K562 (cell line): ENCODE measurements at regions not wholly inside any gene's neighbourhood (a gene's known extent, or its start where the extent isn't known, plus 50 kb on each side); places are given as distances from the start of the nearest gene placed in this dataset.

Experiments
- ARID4B ChIP-seq: sonication (generic); formaldehyde crosslinking; IDR thresholded peaks from 2 replicates; pipeline ENCODE4 v1.8.0; 2022; ENCODE audit warnings: mild to moderate bottlenecking, missing genetic modification reagents
- ATF1 ChIP-seq, 2 experiments: fragments of 450-650 bp in 1 of 2; IDR thresholded peaks; 2 replicates each; pipeline ENCODE4 v1.6.1; 2016; ENCODE audit warnings: missing compliant biosample characterization in 1 of 2, missing genetic modification characterization in 1 of 2
- ELF1 ChIP-seq: fragments of 200-800 bp; sonication (Bioruptor generic); IDR thresholded peaks from 2 replicates; pipeline ENCODE4 v1.6.1; 2016; ENCODE audit warnings: missing genetic modification characterization, missing compliant biosample characterization
- ERF ChIP-seq: fragments of 450-650 bp; formaldehyde crosslinking; IDR thresholded peaks from 2 replicates; pipeline ENCODE4 v1.4.0; 2020; ENCODE audit warnings: mild to moderate bottlenecking, mixed read lengths
- MEF2A ChIP-seq: IDR thresholded peaks from 2 replicates; pipeline ENCODE4 v1.6.1; 2011; ENCODE audit warnings: low read depth, mild to moderate bottlenecking, low read length, moderate library complexity; ENCODE audit not compliant: control insufficient read depth
- NRF1 ChIP-seq, 2 experiments: fragments of 450-650 bp; IDR thresholded peaks in 1 of 2; conservative IDR thresholded peaks in 1 of 2; 2 replicates each; pipeline ENCODE4 v1.6.1; 2014; ENCODE audit warnings: mild to moderate bottlenecking in 2 of 2
- RNF2 ChIP-seq: sonication (generic); IDR thresholded peaks from 2 replicates; pipeline ENCODE4 v1.6.1; 2016
- SETDB1 ChIP-seq: IDR thresholded peaks from one replicate; pipeline ENCODE4 v1.6.1; 2012; ENCODE audit warnings: low read length, control low read depth, inconsistent platforms
- STAG1 ChIP-seq: sonication (generic); formaldehyde crosslinking; IDR thresholded peaks from 2 replicates; pipeline ENCODE4 v1.5.0; 2020; ENCODE audit warnings: missing genetic modification reagents, borderline replicate concordance
- U2AF1 ChIP-seq: fragments of 200-400 bp; formaldehyde crosslinking; optimal IDR thresholded peaks from 2 replicates; pipeline ENCODE3; 2017; ENCODE audit warnings: mild to moderate bottlenecking, low read depth, low read length, moderate library complexity
- ZNF12 ChIP-seq: sonication (generic); formaldehyde crosslinking; IDR thresholded peaks from 2 replicates; pipeline ENCODE4 v1.4.0; 2020; ENCODE audit warnings: mild to moderate bottlenecking, missing genetic modification reagents
- ZNF253 ChIP-seq: fragments of 250-450 bp; sonication (Bioruptor Pico); conservative IDR thresholded peaks from 2 replicates; pipeline ENCODE4 v1.6.1; 2021; ENCODE audit warnings: mild to moderate bottlenecking
- ZNF445 ChIP-seq: fragments of 250-450 bp; sonication (Bioruptor Pico); IDR thresholded peaks from 2 replicates; pipeline ENCODE4 v1.4.0; 2020; ENCODE audit warnings: low read depth, mild to moderate bottlenecking, moderate library complexity
- ZNF583 ChIP-seq: fragments of 250-450 bp; sonication (Bioruptor Pico); IDR thresholded peaks from 2 replicates; pipeline ENCODE4 v1.4.0; 2020
- TF ChIP-seq, protein P1 (sequence below): IDR thresholded peaks from 2 replicates; pipeline ENCODE4 v1.6.1; 2011; ENCODE audit not compliant: insufficient read length; ENCODE audit errors: extremely low read depth
- TF ChIP-seq, protein P2 (sequence below): fragments of 450-650 bp; IDR thresholded peaks from 2 replicates; pipeline ENCODE4 v1.6.1; 2014; ENCODE audit warnings: low read depth, mild to moderate bottlenecking, moderate library complexity, borderline replicate concordance
- TF ChIP-seq, protein P3 (sequence below): fragments of 450-650 bp; formaldehyde crosslinking; conservative IDR thresholded peaks from 2 replicates; pipeline ENCODE4 v1.4.0; 2022; ENCODE audit warnings: mild to moderate bottlenecking, missing genetic modification characterization

DNA sequence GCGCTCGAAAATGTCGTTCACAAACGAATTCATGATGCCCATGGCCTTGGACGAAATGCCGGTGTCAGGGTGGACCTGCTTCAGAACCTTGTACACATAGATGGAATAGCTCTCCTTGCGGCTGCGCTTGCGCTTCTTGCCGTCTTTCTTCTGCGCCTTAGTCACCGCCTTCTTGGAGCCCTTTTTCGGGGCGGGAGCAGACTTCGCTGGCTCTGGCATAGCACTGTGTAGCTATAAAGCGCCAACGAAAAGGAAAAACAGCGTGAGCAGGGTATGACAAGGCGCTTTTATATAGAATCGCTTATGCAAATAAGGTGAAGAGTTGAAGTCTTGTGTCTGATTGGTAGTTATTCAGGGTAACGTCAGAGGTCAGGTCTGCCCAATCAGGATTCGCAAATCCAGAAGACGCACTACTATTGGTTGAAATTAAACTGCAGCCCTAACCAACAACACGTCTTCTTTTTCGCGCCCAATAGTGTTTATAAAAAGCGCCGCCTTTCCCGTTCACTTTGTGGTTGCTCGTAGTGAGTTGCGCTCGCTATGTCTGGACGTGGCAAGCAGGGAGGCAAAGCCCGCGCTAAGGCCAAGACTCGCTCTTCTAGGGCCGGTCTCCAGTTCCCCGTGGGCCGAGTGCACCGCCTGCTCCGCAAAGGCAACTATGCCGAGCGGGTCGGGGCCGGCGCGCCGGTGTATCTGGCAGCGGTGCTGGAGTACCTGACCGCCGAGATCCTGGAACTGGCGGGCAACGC, 114.8 kb upstream of the PRSS16 start (continued):
- TF ChIP-seq ZNF253 (CRISPR knock-in tag) (no peak), MEF2A (peak; percentile 63), SETDB1 (no peak), ZNF12 (CRISPR knock-in tag) (peak; percentile 33), ELF1 (tag) (no peak), RNF2 (peak; percentile 98), ERF (CRISPR knock-in tag) (peak; percentile 79; the same call in 1 of the 2 replicates), ATF1 (CRISPR knock-in tag; IDR thresholded peaks at IDR 0.05) (no peak), ATF1 (tag; IDR thresholded peaks at IDR 0.05) (peak; percentile 98), ZNF583 (CRISPR knock-in tag) (peak; percentile 86), U2AF1 (peak; percentile 82), NRF1 (conservative IDR thresholded peaks at IDR 0.05 in 1 of 2, IDR thresholded peaks at IDR 0.05 in 1 of 2) (peak; percentile 94 to 95), ARID4B (CRISPR knock-in tag) (peak; percentile 90), ZNF445 (CRISPR knock-in tag) (no peak), STAG1 (CRISPR knock-in tag) (no peak)
- TF ChIP-seq, protein P1, sequence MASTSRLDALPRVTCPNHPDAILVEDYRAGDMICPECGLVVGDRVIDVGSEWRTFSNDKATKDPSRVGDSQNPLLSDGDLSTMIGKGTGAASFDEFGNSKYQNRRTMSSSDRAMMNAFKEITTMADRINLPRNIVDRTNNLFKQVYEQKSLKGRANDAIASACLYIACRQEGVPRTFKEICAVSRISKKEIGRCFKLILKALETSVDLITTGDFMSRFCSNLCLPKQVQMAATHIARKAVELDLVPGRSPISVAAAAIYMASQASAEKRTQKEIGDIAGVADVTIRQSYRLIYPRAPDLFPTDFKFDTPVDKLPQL: peak; percentile 96
- TF ChIP-seq, protein P2, sequence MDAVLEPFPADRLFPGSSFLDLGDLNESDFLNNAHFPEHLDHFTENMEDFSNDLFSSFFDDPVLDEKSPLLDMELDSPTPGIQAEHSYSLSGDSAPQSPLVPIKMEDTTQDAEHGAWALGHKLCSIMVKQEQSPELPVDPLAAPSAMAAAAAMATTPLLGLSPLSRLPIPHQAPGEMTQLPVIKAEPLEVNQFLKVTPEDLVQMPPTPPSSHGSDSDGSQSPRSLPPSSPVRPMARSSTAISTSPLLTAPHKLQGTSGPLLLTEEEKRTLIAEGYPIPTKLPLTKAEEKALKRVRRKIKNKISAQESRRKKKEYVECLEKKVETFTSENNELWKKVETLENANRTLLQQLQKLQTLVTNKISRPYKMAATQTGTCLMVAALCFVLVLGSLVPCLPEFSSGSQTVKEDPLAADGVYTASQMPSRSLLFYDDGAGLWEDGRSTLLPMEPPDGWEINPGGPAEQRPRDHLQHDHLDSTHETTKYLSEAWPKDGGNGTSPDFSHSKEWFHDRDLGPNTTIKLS: peak; percentile 82; the same call in 1 of the 2 replicates
- TF ChIP-seq, protein P3, sequence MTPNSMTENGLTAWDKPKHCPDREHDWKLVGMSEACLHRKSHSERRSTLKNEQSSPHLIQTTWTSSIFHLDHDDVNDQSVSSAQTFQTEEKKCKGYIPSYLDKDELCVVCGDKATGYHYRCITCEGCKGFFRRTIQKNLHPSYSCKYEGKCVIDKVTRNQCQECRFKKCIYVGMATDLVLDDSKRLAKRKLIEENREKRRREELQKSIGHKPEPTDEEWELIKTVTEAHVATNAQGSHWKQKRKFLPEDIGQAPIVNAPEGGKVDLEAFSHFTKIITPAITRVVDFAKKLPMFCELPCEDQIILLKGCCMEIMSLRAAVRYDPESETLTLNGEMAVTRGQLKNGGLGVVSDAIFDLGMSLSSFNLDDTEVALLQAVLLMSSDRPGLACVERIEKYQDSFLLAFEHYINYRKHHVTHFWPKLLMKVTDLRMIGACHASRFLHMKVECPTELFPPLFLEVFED: peak; percentile 95
